ENCODE measurements at regions not wholly inside any gene's neighbourhood (a gene's known extent, or its start where the extent isn't known, plus 50 kb on each side); places are given as distances from the start of the nearest gene placed in this dataset.

DNA sequence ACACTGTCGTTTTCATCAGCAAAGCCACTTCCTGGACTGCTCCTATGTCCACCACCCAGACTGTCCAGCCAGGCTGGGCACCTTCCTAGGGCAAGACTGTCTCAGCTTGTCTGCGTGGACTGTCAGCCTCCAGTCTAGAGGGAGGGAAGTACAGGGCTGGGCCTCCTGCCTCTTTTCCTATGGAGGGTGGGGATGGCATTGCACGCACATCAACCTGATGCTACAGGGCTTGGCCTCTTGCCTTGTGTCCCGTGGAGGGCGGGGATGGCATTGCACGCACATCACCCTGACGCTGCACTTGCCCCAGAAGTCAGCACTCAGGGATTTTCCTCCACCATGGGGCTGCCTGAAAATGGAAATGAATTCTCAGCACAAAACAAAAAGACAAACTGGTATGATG, 304.2 kb upstream of the CDH4 start:
- Histone ChIP-seq H3K27me3 (no peaks in the 10 kb centered on the region), H3K4me3 (no peak overlapping the region), H3K36me3 (no peaks in the 10 kb centered on the region), H3K9me3 (no peaks in the 10 kb centered on the region), H3K4me1 (ENCODE audit: insufficient read depth) (no peaks in the 10 kb centered on the region), H3K27ac (no peak overlapping the region)
- 85 to 92% (median 85%) methylated on average over 7 of the region's 7 CpGs for WGBS, 3 donors
- TF ChIP-seq POLR2A (IDR thresholded peaks at IDR 0.05): no peak
- no peak for DNase-seq
- intact Hi-C loops (cut with DNase I): no loop called here

DNA sequence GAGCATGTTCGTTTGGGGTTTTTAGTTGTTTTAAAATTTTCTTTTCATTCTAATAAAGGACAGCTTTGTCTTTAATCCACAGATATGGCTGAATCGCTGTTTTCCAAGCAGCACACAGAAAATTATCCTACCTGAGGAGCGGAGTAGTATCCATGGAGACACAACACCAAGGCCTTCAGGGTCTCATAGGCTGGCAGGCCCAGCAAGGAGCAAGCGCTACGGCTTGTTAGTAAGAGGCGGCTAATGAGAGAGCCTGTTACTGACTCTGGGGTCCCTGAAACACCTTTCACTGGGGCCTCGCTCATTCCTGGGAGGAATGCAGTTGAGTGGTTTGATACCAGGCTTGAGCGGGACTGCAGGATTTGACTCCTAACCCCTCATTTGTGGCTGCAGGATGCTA, 303.8 kb upstream of the CDH4 start:
- Histone ChIP-seq H3K36me3 (no peaks in the 10 kb centered on the region), H3K9me3 (no peaks in the 10 kb centered on the region), H3K27me3 (no peaks in the 10 kb centered on the region), H3K27ac (no peak overlapping the region), H3K4me1 (ENCODE audit: insufficient read depth) (no peaks in the 10 kb centered on the region), H3K4me3 (no peak overlapping the region)
- intact Hi-C loops (cut with DNase I): no loop called here
- no peak for DNase-seq
- TF ChIP-seq CTCF (IDR thresholded peaks at IDR 0.05) (no peak), POLR2A (IDR thresholded peaks at IDR 0.05) (no peak), EP300 (IDR thresholded peaks at IDR 0.05) (no peak)
- WGBS, 3 donors: 78 to 82% (median 80%) methylated on average over 8 of the region's 8 CpGs

- no peaks in the 10 kb centered on the region for H3K4me1 ChIP-seq (ENCODE audit: insufficient read depth)
- intact Hi-C loops (cut with DNase I): no loop called here
- no peaks in the 10 kb centered on the region for H3K27me3 ChIP-seq
- TF ChIP-seq POLR2A (IDR thresholded peaks at IDR 0.05): no peak
- TF ChIP-seq CTCF (IDR thresholded peaks at IDR 0.05): no peak
- 57 to 69% (median 67%) methylated on average over 5 of the region's 5 CpGs for WGBS, 3 donors
- H3K9me3 ChIP-seq: no peaks in the 10 kb centered on the region
- DNase-seq: no peak
- H3K36me3 ChIP-seq: no peaks in the 10 kb centered on the region
- no peak overlapping the region for H3K4me3 ChIP-seq
- H3K27ac ChIP-seq: no peak overlapping the region
These were observed 301.5 kb upstream of the CDH4 start for GRCh38 chr20:60950561-60950960.

- WGBS, 3 donors: 46 to 56% (median 55%) methylated on average over 5 of the region's 5 CpGs
- Histone ChIP-seq H3K27me3 (no peaks in the 10 kb centered on the region), H3K27ac (no peak overlapping the region), H3K9me3 (no peaks in the 10 kb centered on the region), H3K36me3 (no peaks in the 10 kb centered on the region), H3K4me3 (no peak overlapping the region), H3K4me1 (ENCODE audit: insufficient read depth) (no peaks in the 10 kb centered on the region)
- no peak for DNase-seq
- TF ChIP-seq CTCF (IDR thresholded peaks at IDR 0.05) (no peak), EP300 (IDR thresholded peaks at IDR 0.05) (no peak), POLR2A (IDR thresholded peaks at IDR 0.05) (no peak)
- intact Hi-C loops (cut with DNase I): no loop called here
These were observed 301.1 kb upstream of the CDH4 start for GRCh38 chr20:60950974-60951373.

DNA sequence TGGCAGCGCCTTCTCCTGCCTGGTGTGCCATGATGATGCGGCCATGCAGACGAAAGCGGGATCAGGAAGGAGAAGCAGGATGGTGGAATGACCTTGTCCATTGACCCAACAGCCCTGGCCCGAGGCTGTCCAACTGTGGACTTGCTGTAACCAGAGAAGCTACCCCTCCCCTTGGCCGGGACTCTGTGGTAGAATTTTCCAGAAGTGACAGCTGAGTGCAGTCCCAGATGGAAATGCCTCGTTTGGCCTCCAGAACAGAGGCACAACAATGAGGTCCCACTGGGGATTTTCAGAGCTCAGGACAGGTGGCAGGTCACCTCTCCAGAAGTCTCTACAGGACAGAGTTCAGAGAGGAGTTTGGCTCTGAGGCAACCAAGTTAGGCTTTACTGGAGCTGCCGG, 299.2 kb upstream of the CDH4 start:
- no peaks in the 10 kb centered on the region for H3K4me1 ChIP-seq (ENCODE audit: insufficient read depth)
- no peak overlapping the region for H3K27ac ChIP-seq
- WGBS, 3 donors: 78 to 84% (median 79%) methylated on average over 8 of the region's 8 CpGs
- no peaks in the 10 kb centered on the region for H3K27me3 ChIP-seq
- no peak for TF ChIP-seq EP300 (IDR thresholded peaks at IDR 0.05)
- TF ChIP-seq POLR2A (IDR thresholded peaks at IDR 0.05): no peak
- no peak for TF ChIP-seq CTCF (IDR thresholded peaks at IDR 0.05)
- no peak overlapping the region for H3K4me3 ChIP-seq
- H3K36me3 ChIP-seq: no peaks in the 10 kb centered on the region
- intact Hi-C loops (cut with DNase I): no loop called here
- DNase-seq: no peak
- H3K9me3 ChIP-seq: no peaks in the 10 kb centered on the region
